ENCODE measurements at regions not wholly inside any gene's neighbourhood (a gene's known extent, or its start where the extent isn't known, plus 50 kb on each side); places are given as distances from the start of the nearest gene placed in this dataset.

DNA sequence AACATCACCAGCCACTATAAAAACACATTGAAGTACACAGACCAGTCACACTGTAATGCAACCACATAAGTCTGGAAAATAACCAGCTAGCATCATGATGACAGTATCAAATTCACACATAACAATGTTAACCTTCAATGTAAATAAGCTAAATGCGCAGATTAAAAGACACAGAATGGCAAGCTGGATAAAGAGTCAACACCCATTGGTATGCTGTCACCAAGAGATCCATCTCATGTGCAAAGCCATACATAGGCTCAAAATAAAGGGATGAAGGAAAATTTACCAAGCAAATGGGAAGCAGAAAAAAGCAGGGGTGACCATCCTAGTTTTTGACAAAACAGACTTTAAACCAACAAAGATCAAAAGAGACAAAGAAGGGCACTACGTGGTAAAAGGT, 110.8 kb downstream of the NR4A2 start:
- Histone ChIP-seq H3K36me3 (no peaks in the 10 kb centered on the region), H3K27ac (replicated peaks) (no peak overlapping the region), H3K4me1 (no peaks in the 10 kb centered on the region), H3K9me3 (replicated peaks) (peaks cover 44% of the 10 kb centered on the region), H3K4me3 (no peak overlapping the region), H3K27me3 (ENCODE audit: low read depth) (no peaks in the 10 kb centered on the region)
- intact Hi-C loops (cut with micrococcal nuclease): no loop called here
- DNase-seq: no peak
- TF ChIP-seq, protein P1, sequence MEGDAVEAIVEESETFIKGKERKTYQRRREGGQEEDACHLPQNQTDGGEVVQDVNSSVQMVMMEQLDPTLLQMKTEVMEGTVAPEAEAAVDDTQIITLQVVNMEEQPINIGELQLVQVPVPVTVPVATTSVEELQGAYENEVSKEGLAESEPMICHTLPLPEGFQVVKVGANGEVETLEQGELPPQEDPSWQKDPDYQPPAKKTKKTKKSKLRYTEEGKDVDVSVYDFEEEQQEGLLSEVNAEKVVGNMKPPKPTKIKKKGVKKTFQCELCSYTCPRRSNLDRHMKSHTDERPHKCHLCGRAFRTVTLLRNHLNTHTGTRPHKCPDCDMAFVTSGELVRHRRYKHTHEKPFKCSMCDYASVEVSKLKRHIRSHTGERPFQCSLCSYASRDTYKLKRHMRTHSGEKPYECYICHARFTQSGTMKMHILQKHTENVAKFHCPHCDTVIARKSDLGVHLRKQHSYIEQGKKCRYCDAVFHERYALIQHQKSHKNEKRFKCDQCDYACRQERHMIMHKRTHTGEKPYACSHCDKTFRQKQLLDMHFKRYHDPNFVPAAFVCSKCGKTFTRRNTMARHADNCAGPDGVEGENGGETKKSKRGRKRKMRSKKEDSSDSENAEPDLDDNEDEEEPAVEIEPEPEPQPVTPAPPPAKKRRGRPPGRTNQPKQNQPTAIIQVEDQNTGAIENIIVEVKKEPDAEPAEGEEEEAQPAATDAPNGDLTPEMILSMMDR (IDR thresholded peaks at IDR 0.05; ENCODE audit: borderline replicate concordance): no peak

DNA sequence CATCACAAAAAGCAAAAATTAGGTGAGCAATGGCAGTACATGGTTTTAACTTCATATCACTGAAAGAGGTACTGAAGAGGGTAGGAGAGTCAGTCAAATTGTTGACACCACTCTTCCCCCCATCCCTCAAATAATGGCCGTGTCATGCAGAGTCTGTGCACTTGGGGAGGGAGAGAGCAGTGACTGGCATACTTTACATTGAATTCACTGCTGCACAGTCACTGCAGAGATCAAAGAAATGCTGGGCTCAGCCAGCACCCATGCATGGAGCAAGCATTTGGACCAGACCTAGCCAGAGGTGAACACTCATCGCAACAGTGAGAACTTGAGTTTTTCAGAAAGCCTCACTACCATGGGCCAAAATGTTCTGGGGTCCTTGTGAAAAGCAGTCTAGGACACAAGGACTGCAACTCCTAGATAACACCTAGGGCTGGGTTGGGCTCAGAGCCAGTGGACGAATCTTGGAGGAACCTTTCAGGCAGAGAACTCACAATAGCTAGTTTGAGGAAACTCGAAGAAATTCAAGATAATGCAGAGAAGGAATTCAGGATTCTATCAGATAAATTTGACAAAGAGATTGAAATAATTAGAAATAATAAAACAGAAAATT, 112.9 kb downstream of the NR4A2 start:
- no peak overlapping the region for H3K4me3 ChIP-seq
- no peak for DNase-seq
- TF ChIP-seq, protein P1 (IDR thresholded peaks at IDR 0.05; ENCODE audit: borderline replicate concordance): no peak
- no peaks in the 10 kb centered on the region for H3K36me3 ChIP-seq
- H3K4me1 ChIP-seq: no peaks in the 10 kb centered on the region
- peaks cover 44% of the 10 kb centered on the region for H3K9me3 ChIP-seq (replicated peaks)
- H3K27ac ChIP-seq (replicated peaks): no peak overlapping the region
- intact Hi-C loops (cut with micrococcal nuclease): no loop called here
- H3K27me3 ChIP-seq (ENCODE audit: low read depth): peaks cover 14% of the 10 kb centered on the region

DNA sequence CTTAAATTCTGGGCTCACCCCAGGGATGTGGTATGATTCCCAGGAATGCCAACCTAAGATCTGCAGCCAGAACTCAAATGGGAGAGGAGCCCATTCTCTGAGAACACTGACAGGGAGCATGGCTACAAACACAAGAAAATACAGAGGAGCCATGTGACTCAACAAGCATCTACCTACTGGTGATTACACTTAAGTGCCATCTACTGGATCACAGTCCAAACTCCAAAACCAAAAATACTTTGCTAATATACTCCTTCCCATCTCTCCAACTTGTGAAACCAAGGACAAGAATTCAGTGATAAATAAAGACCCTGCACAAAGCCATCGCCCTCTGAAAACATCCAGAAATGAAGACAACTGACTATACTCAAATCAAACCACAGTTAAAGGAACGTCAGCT, 116.9 kb downstream of the NR4A2 start:
- TF ChIP-seq, protein P1 (IDR thresholded peaks at IDR 0.05; ENCODE audit: borderline replicate concordance): no peak
- Histone ChIP-seq H3K36me3 (no peaks in the 10 kb centered on the region), H3K9me3 (replicated peaks) (peaks cover 4% of the 10 kb centered on the region), H3K27me3 (ENCODE audit: low read depth) (peaks cover 14% of the 10 kb centered on the region), H3K4me3 (no peak overlapping the region), H3K4me1 (no peaks in the 10 kb centered on the region), H3K27ac (replicated peaks) (no peak overlapping the region)
- DNase-seq: no peak
- intact Hi-C loops (cut with micrococcal nuclease): no loop called here

DNA sequence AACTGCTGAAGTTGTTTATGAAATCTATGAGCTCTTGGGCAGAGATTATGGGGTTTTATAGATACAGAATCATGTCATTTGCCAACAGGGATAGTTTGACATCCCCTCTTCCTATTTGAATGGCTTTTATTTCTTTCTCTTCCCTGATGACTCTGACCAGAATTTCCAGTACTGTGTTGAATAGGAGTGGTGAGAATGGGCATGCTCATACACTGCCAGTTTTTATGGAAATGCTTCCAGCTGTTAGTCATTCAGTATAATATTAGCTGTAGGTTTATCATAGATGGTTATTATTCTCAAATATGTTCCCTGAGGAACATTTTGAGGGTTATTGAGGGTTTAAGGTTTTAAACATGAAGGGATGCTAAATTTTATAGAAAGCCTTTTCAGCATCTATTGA, 121.2 kb downstream of the NR4A2 start:
- intact Hi-C loops (cut with micrococcal nuclease): no loop called here
- no peak for DNase-seq
- Histone ChIP-seq H3K9me3 (replicated peaks) (no peaks in the 10 kb centered on the region), H3K27ac (replicated peaks) (no peak overlapping the region), H3K36me3 (no peaks in the 10 kb centered on the region), H3K4me1 (no peaks in the 10 kb centered on the region), H3K27me3 (ENCODE audit: low read depth) (peaks cover 14% of the 10 kb centered on the region), H3K4me3 (no peak overlapping the region)
- TF ChIP-seq, protein P1 (IDR thresholded peaks at IDR 0.05; ENCODE audit: borderline replicate concordance): no peak

DNA sequence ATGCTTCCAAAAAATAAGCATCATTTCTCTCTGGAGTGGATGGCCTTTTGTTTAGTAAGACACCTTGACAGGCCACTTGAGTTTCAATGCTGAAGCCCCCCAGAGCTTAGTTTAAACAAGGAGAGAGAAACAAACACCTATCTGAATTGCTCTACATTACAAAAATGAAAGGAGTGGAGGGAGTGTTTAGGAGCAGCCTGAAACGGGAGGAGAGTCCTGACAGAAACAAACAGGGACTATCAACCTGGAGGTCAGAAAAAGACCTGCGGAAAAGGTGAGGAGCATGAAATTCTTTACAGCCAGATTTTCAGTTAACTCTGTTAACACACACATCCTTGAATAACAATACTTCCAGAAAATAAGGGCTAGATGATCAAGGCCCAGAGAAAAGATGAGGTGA, 126.2 kb downstream of the NR4A2 start:
- no peaks in the 10 kb centered on the region for H3K4me1 ChIP-seq
- DNase-seq: no peak
- no peak overlapping the region for H3K4me3 ChIP-seq
- intact Hi-C loops (cut with micrococcal nuclease): no loop called here
- no peaks in the 10 kb centered on the region for H3K27me3 ChIP-seq (ENCODE audit: low read depth)
- no peaks in the 10 kb centered on the region for H3K9me3 ChIP-seq (replicated peaks)
- TF ChIP-seq, protein P1 (IDR thresholded peaks at IDR 0.05; ENCODE audit: borderline replicate concordance): no peak
- no peak overlapping the region for H3K27ac ChIP-seq (replicated peaks)
- H3K36me3 ChIP-seq: no peaks in the 10 kb centered on the region

Data from left ventricle myocardium inferior (tissue), 1 donor.